Colonic mucosa (tissue), 4 donors: ENCODE measurements at regions not wholly inside any gene's neighbourhood (a gene's known extent, or its start where the extent isn't known, plus 50 kb on each side); places are given as distances from the start of the nearest gene placed in this dataset.

Source experiments
- DNase-seq: peaks from one replicate; pipeline ENCODE4 v3.0.0-alpha.2; 2020
- H3K27ac ChIP-seq: fragments of 200-600 bp; one replicate; pipeline ENCODE4 v1.8.0; 2021
- H3K27me3 ChIP-seq: fragments of 200-600 bp; one replicate; pipeline ENCODE4 v1.8.0; 2021
- H3K36me3 ChIP-seq: fragments of 200-600 bp; one replicate; pipeline ENCODE4 v1.8.0; 2021
- H3K4me1 ChIP-seq: fragments of 200-600 bp; one replicate; pipeline ENCODE4 v1.8.0; 2021; ENCODE audit warnings: mild to moderate bottlenecking
- H3K4me3 ChIP-seq: fragments of 200-600 bp; one replicate; pipeline ENCODE4 v1.8.0; 2021
- H3K9ac ChIP-seq, 2 donors: one replicate each; pipeline ENCODE4 v1.7.0; 2013; ENCODE audit warnings: control low read depth in 2 of 2, low read depth in 2 of 2, low read length in 2 of 2
- H3K9me3 ChIP-seq: fragments of 200-600 bp; one replicate; pipeline ENCODE4 v1.8.0; 2021
- CTCF ChIP-seq: fragments of 200-600 bp; IDR thresholded peaks from one replicate; pipeline ENCODE4 v1.8.0; 2022; ENCODE audit warnings: antibody characterized with exemption, mild to moderate bottlenecking
- intact Hi-C: fragments of 100-400 bp; cut with DNase I; formaldehyde crosslinking; loops from one replicate; pipeline ENCODE4 v1.14.1; 2022
- donor health status: healthy.
- donor health status: DM: no; HTN: no; CAD: no.
- donor health status: DM: no; HTN: no; CAD: no.

GRCh38 chr7:41383596-41383995 lies 319.3 kb downstream of the INHBA start:
- no peaks in the 10 kb centered on the region for H3K27me3 ChIP-seq
- intact Hi-C loops = no loop called here
- no peak overlapping the region for H3K4me3 ChIP-seq
- no peaks in the 10 kb centered on the region for H3K4me1 ChIP-seq
- H3K36me3 ChIP-seq = no peaks in the 10 kb centered on the region
- DNase-seq = no peak
- H3K27ac ChIP-seq = no peak overlapping the region
- no peaks in the 10 kb centered on the region for H3K9me3 ChIP-seq
- TF ChIP-seq CTCF = no peak
- H3K9ac ChIP-seq = no peak overlapping the region

GRCh38 chr7:41378156-41378555 lies 324.7 kb downstream of the INHBA start:
- H3K4me1 ChIP-seq = no peaks in the 10 kb centered on the region
- no peak for DNase-seq
- no peaks in the 10 kb centered on the region for H3K36me3 ChIP-seq
- H3K27ac ChIP-seq = no peak overlapping the region
- no peak overlapping the region for H3K9ac ChIP-seq
- no peak for TF ChIP-seq CTCF
- H3K9me3 ChIP-seq = no peaks in the 10 kb centered on the region
- intact Hi-C loops = no loop called here
- H3K4me3 ChIP-seq = no peak overlapping the region
- no peaks in the 10 kb centered on the region for H3K27me3 ChIP-seq

- Histone ChIP-seq H3K27ac (no peak overlapping the region), H3K9me3 (no peaks in the 10 kb centered on the region), H3K9ac (no peak overlapping the region), H3K4me1 (no peaks in the 10 kb centered on the region), H3K36me3 (no peaks in the 10 kb centered on the region), H3K27me3 (no peaks in the 10 kb centered on the region), H3K4me3 (no peak overlapping the region)
- no peak for TF ChIP-seq CTCF
- no peak for DNase-seq
- intact Hi-C loops = no loop called here
These were observed 327.3 kb downstream of the INHBA start for GRCh38 chr7:41375582-41375981.

GRCh38 chr7:41374150-41374848 lies 328.6 kb downstream of the INHBA start:
- Histone ChIP-seq H3K36me3 (no peaks in the 10 kb centered on the region), H3K9ac (no peak overlapping the region), H3K4me3 (no peak overlapping the region), H3K27ac (no peak overlapping the region), H3K4me1 (no peaks in the 10 kb centered on the region), H3K9me3 (no peaks in the 10 kb centered on the region), H3K27me3 (no peaks in the 10 kb centered on the region)
- intact Hi-C loops = no loop called here
- TF ChIP-seq CTCF = no peak
- no peak for DNase-seq

- no peaks in the 10 kb centered on the region for H3K27me3 ChIP-seq
- no peak overlapping the region for H3K4me3 ChIP-seq
- no peak overlapping the region for H3K27ac ChIP-seq
- DNase-seq = no peak
- H3K9ac ChIP-seq = no peak overlapping the region
- no peaks in the 10 kb centered on the region for H3K9me3 ChIP-seq
- no peaks in the 10 kb centered on the region for H3K36me3 ChIP-seq
- no peak for TF ChIP-seq CTCF
- intact Hi-C loops = no loop called here
- no peaks in the 10 kb centered on the region for H3K4me1 ChIP-seq
These were observed 334.7 kb downstream of the INHBA start for GRCh38 chr7:41367967-41368882.
